Hypothalamus (tissue), 51 donors: ENCODE measurements at regions not wholly inside any gene's neighbourhood (a gene's known extent, or its start where the extent isn't known, plus 50 kb on each side); places are given as distances from the start of the nearest gene placed in this dataset.

Experiments used
- DNase-seq, 51 donors: peaks; one replicate each; lab custom pipeline; 2025; lab: John Stamatoyannopoulos, UW

DNA sequence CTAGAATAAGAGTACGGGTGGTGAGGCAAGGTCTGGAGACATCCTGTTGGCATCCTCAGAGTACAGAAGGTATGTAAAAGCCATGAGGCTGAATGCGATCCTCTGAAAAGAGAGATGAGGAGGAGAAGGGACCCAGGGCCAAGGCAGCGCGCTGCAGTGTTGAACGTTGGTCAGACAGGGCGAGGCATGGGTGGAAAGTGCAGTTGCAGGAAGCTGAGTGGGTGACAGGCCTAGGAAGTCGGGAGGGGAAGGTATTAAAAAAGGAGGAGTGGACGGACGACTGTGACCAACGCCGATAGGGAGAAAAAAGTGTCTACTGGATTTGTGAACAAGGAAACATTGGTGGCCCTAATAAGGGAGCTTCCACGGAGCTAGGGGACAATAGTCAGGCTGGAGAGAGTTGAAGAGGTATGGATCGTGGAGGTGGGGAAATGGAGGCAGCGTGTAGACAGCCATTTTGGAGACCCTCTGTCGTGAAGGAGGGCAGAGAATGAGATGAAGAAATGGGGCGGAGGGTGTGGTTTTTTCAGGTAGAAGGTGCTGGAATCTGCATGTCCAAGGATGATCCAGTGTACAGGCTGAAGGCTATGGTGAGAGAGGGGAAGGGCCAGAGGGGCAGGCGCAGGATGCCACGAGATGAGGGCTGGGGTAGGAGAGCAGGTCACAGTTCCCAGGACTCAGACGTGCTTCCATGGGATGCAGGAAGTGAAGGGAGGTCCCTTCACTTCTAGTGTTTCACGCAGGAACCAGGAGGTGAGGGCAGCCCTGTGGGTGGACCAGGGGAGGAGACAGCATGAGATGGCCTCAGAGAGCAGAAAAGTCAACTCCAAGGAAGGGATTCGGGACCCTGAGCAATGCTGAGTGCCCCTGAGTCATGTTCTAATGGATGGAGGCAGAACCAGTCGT, 115.9 kb downstream of the ASB7 start:
- no peak for DNase-seq

DNA sequence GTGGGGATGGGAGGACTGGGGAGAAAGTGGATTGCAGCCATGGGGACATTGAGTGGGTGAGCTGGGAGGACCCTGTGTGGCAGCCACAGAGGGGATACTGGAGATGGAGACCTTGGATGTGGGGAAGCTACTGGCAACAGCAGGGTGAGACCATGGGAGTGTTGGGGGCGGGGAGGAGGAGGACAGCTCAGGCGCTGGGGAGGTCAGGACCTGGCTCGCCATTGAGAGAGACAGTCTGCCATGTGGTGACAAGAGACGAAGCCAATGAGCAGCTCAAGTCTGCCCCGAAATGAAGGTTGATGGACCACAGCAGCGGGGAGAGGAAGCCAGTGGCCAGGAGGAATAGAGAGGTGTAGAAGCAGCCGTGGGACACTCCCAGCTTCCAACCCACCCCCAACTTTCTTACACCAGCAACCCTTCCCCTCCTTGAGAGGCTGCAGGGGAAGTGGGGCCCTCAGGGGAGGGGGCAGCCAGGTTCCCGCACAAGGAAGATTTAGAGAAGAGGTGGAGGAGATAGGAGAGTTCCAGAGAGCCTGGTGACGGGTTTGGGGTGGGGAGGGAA, 118.1 kb downstream of the ASB7 start:
- no peak for DNase-seq

DNA sequence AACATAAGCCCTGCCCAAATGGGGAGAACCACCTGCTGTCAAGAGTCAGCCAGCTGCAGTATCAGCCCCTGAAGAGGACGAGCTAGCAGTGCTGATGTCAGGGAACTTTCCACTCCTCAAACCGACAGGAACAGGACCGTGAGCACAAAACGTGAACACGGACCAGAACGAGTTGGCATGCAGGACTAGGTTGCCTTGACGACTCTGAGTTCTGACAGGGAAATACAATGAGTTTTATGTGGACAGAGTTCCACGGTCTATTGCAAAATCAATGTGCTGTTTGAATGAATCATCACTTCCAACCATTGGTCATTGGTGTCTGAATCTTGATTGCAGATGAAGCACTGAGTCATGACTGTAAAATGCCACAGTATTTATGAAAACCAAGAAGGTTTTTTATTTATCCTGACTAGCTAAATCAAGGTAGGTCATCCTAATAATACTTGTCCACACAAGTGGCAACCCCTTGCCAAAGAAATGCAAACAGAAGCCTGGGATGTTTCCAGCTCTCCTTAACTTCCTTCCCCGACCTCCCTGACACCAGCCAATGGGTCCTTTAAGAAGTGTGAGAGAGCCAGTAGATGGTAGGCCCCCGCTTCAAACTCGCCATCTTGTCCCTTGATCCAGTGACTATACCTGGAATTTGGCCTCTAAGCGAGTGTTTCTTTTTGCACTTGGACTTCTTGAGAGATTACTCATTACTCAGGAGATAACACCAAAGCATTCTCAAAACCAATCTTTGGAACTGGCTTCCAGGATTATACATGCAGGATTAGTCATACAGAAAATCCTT, 119.6 kb downstream of the ASB7 start:
- DNase-seq = peak in 12 of 51 donors; percentile 5 to 71 (median 30)

DNA sequence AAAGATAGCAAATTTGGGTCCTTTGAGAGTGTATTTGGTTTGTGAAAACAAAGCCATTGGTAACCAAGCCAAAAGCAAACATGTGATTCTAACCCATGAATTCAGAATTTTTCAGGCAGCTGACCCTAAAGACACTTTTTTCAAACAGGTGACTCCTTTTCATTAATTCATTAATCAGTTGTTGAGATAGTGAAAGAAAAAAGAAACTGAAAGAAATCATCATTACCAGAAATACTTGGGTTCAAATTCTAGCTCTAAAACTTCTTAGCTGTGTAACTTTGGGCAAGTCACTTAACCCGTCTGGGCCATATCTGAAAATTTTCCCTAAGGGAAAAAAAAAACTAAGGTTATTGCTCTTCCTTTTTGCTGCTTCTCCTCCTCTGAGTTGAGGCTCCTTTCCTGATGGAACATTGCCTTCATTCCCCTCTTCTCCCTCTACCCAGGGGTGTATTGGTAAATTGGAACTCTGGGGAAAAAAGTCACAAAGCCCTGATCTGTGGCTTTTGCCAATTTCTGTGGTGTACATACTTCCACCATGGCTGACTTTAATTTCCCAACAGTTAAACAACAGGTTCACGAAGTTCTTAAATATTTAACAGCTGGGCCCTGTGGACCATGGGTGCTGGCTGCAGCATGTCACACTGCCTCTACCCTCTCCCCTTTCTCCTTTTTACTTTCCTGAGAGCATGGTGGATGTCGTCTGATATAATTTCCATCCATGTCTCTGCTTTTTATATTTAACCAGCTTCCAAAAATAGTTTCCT, 120.3 kb downstream of the ASB7 start:
- DNase-seq = no peak

DNA sequence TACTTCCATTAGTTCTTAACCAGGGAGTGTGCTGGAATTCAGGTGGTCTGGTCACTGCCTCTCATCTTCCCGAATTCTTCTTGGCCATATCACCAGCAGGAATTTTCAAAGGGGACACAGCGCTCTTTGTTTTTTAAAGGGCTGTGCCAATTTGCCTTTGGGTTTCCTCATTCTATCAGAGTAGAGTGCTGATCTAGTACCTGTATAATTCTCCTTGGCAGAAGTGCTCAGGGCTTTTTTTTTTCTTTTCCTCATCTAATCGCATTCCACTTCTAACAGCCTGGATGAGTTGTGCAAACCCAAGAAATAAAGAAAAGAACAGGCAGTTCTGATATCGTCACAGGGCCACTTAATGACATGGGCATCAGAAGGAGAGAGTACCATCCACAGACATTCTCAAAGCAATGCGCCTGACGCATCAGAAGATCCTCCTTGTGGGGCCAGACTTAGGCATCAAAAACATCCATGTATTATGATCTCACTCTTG, 121.0 kb downstream of the ASB7 start:
- DNase-seq = no peak

DNA sequence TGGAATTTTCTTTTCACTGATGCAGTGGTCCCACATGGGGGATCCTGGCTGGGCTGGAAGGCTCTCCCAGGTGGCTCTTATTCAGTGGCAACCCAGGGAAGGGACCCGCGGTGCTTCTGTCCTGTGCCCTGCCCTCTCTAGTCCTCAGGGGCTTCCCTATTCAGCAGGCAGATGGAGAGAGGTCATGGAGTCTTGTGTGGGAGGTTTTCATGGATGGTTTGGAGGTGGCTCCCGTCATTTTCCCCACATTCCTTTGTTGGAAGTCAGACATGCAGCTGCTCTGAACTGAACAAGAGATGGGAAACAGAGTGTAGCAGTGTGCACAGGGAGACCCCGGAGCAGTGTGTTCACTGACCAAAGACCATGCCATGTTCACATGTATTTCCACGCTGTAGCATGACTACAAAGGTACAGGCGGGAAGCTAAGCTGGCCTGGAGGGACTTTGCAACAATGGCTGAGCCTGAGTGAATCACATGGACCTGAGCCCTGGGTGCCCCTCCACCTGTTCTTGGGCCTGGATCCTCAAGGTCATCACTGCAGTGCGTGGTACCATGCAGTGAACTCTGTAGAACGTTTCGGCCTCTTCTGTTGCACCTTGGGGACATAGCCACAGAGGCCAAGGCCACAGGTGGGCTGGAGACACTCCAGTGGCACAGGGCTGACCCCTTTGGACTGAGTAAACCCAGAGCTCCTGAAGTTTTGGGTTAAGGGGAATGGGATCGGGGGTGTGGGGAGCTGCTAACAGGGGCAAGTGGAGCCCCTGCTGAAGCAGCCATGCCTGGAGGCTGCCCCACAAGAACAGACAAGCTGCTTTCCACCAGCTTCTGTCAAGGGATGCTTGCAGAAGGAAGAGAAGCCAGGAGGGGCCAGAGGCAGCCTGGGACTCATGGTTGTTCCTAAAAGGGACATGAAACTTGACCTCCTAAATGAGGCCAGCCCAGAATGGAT, 123.0 kb downstream of the ASB7 start:
- DNase-seq = no peak

DNA sequence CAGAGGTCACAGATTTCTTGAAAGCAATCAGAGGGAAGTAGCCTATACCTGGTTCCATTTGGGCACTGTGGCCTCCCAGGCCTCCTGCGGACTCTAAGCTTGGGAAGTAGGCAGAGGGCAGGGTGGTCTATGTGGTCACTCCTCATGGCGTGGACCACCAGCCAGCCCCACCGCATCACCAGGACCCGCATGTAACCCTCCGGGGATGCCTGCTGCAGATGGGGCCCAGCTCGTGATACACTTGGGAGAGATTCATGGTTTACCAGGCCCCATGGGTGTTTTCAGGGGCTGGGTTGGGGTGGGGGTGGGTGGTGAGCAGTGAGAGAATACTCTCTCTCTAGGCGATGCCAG, 123.7 kb downstream of the ASB7 start:
- DNase-seq = no peak

DNA sequence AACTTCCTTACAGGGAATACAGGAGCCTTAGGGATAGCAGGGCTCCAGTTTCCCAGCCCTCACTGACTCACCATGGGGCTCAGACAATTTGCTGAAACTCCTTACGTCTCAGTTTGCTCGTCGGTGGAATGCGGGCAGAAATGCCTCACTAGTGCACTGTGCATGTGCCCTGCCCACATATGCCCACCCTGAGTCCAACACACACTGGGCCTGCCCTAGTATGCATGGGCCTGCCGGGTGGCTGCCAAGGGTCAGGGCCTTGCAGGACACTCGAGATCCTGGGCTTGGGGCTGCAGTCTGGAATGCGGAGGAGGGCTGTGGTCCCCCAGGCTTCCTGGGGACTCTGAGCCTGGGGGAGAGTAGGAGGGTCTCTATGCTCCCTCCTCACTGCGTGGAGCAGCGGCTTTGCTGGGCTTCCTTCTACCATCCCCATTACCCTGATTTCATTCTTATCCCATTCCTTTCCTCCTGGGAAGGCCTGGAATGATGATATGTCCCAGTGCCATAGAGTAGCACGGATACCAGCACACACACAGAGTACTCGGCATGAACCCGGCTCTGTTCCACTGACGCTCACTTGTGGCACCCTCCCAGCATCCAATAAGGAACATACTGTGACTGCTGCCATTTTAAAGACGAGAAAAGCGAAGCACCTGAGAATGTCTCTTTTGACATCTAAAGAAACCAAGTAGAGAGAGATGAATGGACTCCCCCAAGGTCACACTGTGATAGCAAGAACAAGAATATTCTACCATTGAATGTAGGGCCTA, 124.2 kb downstream of the ASB7 start:
- no peak for DNase-seq

DNA sequence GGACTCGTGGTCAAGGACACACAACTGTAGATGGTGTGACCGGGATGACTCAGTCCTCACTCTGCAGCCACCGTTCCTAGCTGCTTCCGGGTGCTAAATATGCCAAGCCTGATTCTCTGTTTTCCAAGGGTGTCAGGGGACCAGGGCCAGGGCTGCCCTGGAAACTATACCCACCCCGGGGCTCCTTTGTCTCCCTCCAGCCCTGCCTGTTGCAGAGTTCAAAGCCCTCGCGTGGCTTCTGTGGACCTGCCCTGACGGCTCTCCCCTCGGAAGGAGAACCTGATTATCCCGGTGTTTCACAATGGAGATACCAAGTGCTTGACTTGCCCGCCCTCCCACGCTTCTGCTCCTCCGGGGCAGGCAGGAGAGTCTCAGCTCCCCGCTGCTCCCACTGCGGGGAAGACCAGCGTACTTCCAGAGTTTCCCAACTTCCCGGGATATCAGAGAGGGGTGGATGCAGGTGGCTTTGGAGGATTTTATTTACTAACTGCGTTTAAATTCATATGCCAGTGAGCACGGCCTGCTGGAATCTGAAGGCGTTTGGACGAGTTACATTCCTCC, 125.0 kb downstream of the ASB7 start:
- no peak for DNase-seq

DNA sequence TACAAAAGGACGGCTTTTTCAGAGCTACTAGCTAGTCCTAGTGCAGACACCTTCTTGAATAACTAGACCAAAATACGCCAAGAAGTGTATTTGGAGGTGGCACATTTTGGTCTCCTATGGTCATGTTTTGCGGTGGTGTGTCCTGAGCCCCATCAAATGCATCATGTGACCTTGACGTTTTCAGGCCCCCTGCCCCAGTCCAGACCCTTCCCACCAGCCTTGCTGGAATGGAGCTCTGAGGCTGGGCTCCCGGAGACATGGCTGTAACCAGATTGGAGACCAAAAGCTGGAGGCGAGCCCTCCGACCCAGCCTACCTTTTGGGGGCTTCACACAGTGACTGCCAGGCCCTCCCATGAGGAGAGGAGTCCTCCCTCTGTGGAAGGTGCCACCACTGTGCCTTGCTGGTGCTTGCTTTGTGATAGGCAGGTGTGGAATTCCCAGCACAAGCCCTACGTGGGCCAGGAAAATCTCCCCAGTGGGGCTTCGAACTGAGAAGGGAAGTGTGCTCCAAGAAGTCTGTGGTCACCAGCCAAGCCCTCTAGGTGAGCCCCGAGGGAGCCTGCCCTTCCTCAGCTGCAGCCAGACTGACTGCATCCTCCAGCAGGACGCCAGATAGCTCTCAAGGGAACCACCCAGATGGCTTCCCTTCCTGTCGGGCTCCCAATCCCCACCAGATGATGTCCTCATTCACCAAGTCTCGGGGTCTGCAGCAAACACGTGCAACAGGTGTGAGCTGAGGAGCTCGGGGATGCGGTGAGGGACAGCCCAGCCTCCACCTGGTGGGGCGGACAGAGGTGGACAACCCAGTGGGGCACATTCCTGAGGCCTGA, 126.2 kb downstream of the ASB7 start:
- DNase-seq = no peak

DNA sequence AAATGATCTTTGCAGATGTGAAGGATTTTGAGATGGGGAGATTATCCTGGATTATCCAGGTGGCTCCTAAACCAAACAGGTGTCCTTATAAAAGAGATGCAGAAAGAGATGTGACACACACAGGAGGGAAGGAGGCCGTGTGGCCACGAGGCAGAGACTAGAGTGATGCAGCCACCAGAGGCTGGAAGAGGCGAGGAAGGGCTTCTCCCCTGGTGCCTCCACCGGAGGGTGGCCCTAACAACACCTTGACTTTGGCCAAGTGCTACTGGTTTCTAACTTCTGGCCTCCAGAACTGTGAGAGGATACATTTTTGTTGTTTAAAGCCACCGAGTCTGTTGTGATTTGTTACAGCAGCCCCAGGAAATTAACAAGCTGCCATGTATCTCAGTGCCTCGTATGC, 127.1 kb downstream of the ASB7 start:
- no peak for DNase-seq

DNA sequence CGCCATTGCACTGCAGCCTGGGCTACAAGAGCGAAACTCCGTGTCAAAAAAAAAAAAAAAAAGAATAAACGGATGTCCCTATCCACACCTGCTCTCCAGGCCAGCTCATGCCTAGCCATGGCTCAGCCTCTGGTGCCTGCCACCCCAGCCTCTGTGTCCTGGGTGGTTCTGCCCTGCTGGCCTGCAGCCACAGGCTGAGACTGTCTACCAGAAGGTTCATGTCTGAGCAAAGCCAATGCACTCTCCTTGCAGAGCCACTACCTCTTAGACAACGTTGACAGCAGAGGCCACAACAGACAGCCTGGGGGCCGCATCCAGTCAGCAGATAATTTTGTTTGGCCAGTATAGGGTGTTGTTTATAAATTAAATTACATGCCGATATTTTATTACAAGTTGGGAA, 127.7 kb downstream of the ASB7 start:
- no peak for DNase-seq

DNA sequence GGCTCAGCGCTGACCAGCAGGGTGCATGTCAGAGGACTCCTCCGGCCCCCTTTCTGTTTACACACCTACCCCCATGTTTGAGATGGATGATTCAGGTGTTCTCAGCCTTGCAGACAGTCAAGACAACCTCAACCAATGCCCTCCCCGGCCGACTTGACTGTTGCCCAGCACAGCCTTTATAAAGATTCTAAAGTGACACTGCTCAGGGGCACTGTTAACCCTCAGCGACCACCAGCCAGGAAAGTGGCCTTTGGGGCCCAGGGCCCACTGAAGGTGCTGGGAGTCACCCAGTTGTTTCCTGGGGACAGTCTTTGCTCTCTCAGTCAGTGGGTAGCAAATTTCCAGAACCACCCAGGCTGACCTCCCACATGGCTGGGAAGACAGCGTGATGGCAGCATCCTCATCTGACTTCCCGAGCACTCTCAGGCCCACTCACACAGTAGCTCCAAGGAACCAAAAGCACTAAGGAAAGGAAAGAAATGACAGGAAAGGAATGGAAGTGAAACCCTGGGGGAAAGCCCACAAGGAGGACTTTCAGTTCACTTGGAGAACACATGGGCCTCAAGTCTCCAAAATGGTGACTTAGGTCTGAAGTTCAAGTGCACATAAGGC, 128.4 kb downstream of the ASB7 start:
- DNase-seq = no peak

DNA sequence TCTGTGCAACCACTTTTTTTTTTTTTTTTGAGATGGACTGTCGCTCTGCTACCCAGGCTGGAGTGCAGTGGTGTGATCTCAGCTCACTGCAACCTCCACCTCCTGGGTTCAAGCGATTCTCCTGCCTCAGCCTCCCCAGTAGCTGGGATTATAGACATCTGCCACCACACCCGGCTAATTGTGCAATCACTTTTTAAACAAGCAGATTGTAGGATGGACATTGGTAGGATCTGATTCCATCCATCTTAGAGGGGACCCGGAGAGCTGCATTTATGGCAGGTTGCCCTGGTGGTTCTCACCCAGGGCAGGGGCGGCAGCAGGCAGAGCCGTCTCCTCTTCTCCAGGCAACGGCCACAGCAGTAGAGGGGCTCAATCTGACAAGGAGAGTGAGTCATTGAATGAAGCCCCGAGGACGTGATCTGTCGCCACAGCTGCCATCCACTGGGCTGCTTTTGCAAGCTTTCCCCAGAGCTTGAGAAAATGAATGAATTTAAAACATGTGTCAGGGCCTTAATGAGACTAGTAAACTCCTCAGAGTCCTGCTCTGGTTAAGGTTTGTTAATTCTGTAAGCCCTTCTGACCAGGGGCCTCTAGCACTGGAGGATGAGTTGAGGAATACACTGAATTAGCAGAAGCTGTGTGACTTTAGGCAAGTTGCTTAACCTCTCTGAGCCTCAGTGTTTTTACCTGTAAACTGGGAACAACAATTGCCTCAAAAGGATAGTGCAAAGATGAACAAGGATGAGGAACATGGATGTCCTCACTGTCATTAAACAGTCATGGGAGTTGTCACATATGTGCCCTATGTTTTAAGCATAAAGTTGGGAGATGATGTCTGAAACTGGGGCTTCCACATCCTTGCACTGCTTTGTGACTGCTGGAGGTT, 129.1 kb downstream of the ASB7 start:
- DNase-seq = no peak

DNA sequence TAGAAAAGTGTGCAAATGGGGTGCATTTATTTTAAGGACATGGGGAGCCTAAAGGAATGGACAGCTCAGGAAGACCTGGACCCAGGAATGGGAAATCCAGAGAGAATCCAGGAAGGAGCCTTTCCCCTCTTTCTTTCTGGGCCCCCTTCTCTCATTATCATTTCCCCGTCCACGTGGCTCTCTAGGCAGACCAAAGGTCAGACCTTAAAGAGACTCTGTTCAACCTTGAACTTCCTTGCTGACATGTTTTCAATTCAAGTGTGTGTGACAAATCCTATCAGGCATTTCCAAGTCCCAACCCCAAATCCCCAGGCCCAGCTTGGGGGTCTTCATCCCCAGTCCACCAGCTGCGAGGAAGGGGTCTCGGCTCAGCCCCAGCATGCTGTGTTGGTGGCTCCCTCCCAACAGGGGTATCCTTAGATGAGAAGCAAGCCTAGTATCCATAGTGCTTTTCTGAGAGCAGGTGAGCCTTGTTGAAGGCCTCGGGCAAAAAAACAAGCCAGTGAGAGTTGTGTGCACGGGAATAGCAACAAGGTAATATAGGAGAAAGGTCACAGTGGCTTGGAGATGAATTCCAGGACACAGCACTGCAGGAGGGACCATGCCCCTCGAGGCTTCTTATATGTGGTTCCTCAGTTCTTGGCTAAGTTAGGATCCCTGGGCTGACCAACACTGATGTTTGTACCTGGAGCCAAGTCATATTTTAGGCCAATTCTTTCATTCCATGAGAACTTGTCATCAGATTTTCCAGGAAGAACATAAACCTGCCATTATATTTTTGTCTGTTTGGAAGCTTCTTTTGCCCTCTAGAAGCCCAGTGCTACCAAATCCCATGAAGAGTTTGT, 130.0 kb downstream of the ASB7 start:
- no peak for DNase-seq
